Fibroblast of skin of abdomen (primary cell): ENCODE measurements at regions not wholly inside any gene's neighbourhood (a gene's known extent, or its start where the extent isn't known, plus 50 kb on each side); places are given as distances from the start of the nearest gene placed in this dataset.
"Not testable (repeated sequence)": the region's sequence is repeated elsewhere in the genome, so short reads cannot be mapped to it uniquely, and the experiment has no call there.

Experiments used
- DNase-seq: peaks from one replicate; pipeline ENCODE4 v3.0.0-alpha.2; 2013

DNA sequence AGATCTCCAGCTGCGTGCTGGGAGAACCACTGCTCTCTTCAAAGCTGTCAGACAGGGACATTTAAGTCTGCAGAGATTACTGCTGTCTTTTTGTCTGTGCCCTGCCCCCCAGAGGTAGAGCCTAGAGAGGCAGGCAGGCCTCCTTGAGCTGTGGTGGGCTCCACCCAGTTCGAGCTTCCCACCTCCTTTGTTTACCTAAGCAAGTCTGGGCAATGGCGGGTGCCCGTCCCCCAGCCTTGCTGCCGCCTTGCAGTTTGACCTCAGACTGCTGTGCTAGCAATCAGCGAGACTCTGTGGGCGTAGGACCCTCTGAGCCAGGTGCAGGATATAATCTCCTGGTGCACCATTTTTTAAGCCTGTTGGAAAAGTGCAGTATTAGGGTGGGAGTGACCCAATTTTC is 128.6 kb downstream of the ACTR3 start:
- not testable (repeated sequence) for DNase-seq

DNA sequence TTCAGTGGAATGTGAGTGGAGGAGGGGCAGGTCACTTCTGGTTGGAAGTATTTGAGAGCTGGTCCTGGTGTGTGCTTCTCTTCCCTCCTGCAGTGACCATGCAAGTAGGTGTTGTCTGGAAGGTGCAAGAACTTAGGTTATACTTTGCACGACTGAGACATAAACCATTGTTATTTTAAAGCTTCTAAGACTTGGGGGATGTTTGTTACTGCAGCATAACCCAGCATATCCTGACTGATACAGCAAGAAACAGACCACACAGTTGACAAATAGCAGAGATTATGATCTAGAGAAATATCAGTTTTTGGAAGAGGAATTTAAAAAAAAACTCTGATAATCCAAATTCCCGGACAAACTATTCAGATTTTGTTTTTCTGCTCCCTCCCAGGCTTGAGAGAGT is 130.8 kb downstream of the ACTR3 start:
- no peak for DNase-seq

DNA sequence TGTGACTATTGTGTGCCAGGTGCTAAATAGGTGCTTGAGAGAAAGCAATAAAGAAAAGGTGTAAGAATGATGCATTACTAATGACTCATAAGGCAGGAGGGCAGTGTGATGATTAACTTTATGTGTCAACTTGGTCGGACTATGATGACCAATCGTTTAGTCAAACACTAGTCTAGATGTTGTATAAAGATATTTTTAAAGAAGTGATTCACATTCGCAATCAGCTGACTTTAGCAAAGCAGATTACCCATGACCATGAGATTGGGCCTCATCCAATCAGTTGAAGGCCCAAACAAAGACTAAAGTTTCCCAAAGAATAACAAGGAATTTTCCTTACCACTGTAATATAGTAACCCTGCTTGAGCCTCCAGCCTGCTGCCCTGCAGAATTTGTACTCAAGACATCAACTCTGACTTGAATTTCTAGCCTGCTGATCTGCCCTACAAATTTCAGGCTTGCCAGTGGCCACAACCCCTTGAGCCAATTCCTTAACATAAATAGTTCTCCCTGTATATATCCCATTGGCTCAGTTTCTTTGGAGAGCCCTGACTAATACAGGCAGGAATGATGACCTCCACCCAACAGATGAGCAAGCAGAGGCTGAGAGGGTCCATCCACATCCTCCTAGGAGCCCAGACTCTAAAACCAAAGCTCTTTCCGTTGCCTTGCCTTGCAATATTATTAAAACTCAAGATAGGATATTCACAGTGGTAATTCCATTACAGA is 132.6 kb downstream of the ACTR3 start:
- peak; percentile 36 for DNase-seq

DNA sequence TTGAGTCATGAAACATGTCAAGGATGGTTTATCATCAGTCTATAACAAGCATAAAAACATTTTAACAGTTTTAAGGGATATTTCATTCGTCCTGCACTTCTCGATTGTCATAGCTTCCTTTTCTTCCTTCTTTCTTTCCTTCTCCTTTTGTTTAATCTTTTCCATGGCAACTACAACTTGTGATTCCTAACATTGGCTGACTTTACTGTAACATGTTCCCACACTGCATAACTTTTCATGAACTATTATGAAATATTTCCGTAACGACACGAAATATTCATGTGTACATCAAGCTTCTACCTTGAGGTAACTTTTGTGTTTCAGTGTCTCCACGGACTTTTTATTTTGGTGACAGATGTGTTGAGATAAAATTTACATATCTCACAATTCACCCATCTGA is 134.4 kb downstream of the ACTR3 start:
- DNase-seq: no peak

DNA sequence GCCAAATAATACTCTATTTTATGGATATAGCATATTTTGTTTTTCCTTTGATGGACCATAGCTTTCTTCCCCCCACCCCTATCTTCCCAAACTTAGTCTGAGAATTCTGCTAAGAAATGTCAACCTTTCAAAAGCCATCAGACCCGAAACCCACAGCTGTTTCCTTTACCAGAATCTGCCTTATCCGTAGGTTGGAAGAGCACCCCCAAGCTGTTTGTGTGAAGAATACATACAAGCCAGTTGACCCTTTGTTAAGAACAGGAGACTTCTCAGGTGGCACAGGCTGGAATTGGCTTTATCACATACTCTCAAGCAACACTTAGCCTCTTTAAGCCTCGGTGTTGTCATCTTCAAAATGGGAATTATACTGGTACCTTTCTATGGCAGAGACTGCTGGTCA is 135.1 kb downstream of the ACTR3 start:
- no peak for DNase-seq

DNA sequence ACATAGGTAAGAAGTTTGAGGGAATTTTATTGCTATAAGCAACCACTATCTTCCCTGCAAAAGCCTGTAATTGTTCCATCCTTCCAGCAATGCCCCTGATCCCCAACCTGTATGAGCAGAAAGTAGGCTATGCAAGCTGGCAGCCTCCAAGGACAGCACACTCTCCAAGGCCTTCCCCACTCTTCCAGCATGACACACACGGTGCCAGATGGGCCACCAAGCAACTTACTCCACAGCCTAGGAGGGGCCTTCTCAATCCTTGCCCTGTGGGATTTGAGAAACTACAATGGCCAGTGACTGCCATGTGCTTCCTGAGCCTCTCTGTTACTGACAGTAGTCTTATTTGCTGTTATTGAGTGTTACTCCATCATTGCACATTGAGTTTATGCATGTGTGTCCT is 137.5 kb downstream of the ACTR3 start:
- no peak for DNase-seq

DNA sequence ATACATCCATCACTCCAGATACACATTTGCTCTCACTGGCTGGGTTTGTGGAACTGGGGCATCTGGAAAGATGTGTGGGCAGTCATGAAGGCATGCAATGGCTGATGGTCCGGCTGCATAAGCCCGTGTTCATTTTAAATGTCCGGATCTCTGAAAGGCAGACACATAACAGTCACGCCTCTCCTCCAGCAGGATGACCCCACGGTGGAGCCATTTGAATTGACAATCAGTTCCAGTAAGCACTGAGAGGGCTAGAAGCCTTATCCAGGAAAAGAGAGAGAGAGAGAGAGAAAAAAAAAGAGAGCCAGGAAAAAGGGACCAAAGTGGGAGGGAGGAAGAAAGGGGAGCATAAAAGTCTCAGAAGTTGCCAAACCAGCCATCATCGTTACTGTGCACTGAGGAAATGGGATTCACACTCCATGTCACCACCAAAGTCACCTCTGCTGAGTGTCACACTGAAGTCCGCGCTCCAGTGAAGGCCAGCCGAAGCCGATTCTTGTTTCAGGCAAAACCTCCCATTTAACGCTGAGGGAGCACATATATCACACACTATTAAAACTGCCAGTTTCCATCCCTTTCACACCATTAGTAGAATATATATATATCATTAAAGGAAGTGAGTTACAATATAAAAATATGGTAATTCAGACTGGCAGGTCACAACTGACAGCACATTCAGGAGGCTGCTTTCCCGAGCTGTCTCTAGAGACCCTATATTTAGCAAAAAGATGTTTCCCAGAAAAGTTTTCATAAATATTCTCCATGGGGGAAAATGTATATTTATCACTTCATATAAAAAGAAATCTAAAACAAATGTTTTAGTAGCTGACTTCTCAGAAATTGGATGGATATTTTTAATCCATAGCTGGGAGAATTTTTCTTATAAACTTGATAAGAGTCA is 142.0 kb downstream of the ACTR3 start:
- no peak for DNase-seq

DNA sequence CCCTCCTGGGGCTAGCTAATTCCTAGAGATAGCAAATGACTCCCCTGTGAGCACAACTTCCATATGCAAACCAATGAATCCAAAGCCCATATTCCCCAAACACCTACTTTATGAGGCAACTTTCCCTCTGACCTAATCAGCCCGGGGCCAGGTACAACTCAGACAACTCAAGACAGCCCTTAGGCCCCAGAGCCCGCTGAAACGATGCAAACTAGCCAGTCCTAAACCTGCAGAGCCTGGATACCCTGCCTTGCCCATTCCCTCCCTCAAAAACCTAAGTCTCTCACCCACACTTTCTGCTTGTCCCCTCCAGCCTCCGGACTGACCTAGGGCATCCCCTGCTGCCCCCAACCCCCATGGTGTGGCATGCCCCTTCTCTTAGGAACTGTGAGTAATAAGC is 142.8 kb downstream of the ACTR3 start:
- no peak for DNase-seq

DNA sequence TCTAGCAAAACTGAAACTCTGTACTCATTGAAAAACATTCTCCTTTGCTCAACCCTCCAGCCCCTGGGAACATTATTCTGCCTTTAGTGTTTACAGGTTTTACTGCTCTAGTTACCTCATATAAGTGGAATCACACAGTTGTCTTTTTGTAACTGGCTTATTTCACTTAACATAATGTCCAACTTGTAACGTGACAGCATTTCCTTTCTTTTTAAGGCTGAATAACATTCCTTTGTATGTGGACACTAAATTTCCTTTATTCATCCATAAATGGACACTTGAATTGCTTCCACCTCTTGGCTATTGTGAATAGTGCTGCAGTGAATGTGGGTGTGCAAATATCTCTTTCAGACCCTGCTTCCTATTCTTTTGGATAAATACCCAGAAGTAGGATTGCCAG is 144.9 kb downstream of the ACTR3 start:
- DNase-seq: no peak

DNA sequence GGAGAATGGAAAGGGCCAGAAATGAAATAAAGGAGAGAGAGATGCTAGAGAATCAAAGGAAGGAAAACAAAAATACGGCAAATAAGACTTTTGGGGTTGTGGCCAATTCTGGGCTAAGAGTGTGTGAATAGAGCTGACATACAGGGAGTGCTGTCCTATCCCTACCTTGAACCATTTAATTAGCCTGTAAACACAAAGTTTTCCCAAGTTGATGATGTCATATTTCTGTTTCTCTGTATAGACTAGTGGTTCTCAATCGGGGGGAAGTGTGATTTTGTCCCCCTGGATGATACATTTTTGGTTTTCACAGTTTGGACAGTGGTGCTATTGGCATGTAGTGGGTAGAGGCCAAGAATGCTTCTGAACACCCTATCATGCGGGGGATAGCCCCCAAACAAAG is 148.8 kb downstream of the ACTR3 start:
- no peak for DNase-seq

DNA sequence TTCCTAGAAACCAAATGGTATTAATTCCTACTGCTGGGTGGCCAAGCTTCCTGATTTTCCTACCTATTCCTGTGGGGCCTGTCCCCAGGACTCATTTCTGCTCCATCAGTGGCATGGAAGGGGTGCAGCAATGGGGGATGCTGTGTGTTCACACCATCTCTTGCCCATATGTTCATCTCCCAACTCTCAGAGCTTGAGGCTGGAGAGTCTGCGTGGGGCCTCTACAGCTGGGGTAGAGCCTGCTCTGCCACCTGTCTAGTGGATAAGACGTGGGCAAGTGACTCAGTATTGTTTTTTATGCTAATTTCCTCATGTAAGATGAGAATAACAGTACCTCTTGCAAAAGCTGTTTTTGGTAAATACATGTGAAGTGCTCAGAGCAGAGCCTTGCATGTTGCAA is 149.8 kb downstream of the ACTR3 start:
- DNase-seq: no peak

DNA sequence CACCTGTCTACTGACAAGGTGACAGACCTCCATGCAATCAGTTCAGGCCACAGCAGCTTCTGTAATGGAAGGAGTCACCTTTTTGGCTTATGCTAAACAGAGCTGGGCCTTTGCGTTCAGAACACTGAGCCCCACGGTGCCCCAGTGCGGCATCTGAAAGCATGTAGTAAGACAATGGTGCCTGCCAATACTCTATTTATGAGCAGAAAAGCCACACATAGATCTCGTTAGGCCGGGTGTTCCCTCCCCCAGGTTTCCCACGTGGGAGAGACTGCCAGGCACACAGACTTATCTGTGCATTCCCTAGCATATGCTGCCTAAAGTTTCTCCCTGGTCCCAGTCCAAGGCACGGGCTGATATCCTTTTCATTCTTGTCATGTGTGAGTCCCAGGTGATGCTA is 150.9 kb downstream of the ACTR3 start:
- no peak for DNase-seq

DNA sequence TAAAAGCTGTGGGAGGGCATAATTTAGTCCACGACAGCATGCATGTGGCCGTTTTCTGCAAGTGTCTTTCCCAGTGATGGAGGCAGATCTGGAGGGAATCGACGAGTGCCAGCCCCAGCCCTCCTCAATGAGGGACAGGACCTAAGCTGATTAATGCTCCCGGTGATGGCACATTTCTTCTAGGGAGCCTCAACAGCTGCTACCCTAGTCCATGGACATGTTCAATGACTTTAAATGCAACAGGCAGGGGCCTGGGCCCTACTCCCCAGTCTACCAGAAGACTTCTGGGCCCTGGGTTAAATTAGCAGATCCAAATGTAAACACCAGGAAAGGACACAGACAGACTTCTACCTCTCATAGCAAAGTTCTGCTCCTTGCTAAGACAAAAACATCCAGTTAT is 155.1 kb downstream of the ACTR3 start:
- no peak for DNase-seq

DNA sequence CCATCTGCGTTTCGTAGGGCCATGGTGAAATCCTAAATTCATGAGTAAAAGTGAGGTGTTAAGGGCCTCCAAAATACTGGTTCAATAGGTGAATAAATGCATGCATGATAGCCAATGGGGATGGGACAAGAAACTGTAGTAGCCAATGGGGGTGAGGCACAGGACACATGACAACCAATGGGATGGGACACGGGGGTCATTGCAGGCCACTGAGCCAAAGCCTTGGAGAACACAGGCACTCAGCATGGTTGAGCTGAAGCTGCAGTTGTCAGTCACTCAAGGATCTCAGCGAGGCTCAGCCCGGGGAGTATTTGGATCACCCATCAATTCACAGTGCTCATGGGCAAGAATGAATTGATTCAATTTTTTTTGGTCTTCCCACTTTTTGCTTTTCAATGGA is 156.5 kb downstream of the ACTR3 start:
- no peak for DNase-seq

DNA sequence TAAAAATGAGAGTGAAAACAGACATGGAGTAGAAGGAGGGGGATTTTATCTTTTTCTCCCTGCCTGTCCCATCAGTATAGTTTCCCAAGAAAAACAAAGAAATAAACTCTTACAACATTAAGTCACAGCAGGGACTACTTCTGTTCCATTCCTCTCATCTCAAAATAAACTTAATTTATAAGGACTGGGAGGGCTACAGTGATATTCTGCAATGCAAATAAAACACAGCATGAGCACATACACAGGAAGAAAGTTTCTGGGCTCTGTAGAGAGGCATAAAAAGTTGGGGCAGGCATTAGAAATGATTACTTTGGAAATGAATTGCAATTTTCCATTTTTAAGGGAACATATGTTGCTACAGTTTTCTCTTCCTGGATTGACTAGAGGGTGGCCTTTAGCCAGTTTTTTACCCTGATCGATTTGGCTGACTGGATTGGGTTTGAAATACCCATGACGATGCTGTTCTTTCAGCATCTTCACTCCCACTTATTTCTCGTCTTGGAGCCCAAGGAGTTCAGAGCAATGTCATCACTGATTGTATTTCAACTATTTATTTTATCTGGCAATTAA is 157.1 kb downstream of the ACTR3 start:
- DNase-seq: no peak

DNA sequence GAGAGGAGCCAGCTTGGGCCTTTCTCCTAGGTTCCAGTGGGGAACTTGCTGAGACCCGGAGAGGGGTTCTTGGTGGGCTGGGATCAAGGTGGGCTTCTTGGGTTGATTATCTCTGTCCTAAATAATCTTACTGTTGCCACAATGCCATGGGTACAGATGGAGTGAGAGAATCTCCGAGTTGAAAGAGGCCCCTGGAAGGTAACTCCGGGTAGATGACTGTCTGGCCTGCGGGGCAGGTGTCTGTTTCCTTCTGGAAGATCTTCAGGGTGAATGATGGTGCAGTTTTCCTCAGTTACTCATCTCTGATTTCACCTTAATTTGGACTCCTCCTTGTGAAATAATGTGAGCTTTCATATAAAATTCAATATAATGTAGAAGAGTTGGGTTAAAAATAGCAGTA is 159.4 kb downstream of the ACTR3 start:
- DNase-seq: no peak

DNA sequence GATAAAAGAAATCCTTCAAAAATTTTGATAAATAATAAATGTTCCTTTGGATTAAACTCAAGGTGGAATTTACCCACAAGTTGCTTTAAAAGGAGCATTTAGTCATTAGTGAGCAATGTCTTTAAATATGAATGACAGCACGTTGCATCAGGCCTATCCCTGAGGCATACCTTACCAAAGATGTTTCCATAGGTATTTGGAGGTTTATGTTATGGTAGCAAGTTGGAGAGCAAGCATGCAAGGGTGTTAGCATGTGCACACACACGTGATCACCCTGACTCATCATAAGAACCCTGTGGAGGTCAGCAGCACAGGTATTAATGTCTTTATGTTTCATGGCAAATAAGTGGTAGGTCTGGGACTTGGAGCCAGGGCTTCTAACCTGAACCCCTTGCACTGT is 159.9 kb downstream of the ACTR3 start:
- no peak for DNase-seq

DNA sequence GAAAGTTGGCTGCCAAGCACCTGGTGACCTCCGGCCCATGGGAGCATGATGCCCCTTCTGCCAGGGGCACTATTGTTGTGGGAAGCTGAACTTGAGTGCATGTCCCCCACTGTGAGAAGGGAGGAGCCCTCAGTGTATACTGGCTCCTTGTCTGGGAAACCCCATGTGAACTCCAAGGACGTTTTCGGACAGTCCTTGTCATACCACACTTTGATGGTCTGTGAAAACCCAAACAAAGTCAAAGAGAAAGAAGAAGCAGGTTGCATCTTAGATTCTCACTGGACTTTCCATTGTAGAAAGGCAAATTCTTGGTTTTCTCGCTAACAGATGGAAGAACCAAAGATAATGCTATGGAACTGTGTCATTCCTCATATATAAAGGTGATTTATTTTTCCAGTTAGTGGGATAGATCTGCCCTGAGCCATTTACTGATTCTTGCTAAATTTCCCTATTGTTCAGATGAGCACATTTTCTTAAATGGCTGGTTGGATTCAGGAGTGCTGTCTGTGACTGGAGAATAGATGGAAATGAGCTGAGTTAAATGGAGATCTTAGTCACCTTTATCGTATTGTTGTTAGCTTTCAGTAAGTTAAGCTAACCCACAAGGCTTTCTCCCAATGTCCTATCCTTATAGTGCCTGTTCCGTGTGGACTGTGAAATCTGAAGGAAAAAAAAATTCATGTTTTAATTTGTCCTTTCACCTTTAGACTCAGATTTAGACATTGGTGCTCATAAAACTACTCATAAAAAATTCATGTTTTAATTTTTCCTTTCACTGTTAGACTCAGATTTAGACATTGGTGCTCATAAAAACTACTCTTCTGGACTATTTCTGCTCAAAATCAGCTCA is 166.6 kb downstream of the ACTR3 start:
- no peak for DNase-seq

DNA sequence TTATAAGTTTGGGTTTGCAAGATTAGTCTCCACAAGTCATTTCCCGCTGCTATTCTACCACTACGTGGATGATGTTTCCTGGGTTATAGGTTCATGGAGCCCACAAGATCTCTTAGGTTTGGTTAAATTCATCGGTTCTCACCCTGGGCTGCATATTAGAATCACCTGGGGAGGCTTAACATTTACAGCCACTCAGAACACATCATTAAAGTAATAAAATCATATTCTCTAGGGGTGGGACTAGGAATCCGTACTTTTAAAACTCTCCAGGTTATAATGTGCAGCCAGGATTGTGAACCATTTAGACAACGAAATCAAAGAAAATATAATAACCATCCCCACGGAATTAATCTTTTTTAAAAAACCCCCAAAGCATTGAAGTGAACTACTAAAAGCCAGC is 167.7 kb downstream of the ACTR3 start:
- no peak for DNase-seq

DNA sequence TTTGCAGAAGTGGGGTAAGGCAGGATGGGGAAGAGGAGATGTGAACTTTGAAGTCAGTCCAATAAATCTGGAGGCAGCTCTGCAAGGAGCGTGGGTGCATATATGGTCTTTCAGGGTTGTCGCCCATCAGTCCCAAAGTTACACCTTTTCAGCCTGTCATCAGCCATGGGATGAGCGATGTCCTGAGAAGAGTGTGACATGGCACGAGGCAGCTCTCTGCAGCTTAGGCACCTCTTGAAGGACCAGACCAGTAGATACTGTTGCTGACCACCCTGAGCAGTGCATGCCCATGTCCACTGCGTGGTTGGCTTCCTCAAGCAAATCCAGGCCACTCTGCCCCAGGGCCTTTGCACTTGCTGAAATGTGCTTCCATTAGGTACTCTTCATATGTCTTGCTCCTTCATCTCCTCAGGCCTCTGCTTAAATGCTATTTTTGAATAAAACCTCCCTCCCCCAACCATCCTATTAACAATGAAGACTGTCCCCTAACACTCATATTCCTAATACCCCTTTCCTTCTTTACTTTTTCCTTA is 171.7 kb downstream of the ACTR3 start:
- DNase-seq: no peak

DNA sequence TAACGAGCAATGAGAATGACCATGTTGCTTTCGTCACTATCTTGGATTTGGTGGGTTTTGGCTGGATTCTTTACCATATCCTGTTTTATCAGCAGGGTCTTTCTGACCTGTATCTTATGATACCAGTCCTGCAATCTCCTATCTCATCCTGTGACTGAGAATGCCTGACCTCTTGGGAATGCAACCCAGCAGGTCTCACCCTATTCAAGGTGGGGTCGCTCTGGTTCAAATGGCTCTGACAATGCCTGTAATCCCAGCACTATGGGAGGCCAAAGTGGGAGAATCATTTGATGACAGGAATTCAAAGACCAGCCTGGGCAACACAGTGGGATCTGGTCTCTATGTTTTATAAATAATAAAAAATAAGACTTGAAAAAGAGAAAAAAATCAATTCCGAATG is 173.5 kb downstream of the ACTR3 start:
- DNase-seq: no peak

DNA sequence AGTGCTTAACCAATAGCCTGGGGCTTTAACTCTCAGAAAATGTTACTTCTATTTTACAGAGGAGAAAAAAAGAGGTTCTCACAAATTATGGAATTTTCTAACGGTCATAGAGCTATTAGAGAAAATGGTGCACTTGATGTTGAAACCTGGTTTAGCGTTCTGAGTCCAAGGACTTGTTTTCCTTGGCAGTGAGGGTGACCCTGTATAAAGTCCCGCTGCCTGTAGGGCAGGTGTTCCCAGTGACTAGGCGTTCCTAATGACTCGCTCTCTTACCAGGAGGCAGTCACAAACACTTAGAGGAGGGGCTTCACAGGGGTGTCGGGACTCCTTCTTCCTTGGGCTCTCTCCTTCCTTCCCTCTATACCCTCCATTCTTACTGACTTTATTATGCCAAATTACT is 175.8 kb downstream of the ACTR3 start:
- DNase-seq: no peak
